ENCODE measurements at regions not wholly inside any gene's neighbourhood (a gene's known extent, or its start where the extent isn't known, plus 50 kb on each side); places are given as distances from the start of the nearest gene placed in this dataset.

GRCh38 chr7:137151690-137152052 lies 191.9 kb downstream of the PTN start:
- no peak for TF ChIP-seq CTCF (IDR thresholded peaks at IDR 0.05)
- TF ChIP-seq EZH2 (IDR thresholded peaks at IDR 0.05; ENCODE audit: borderline replicate concordance, insufficient read depth, low read depth, low read length, poor library complexity, severe bottlenecking) = no peak

Data from B cell (primary cell).